Heart left ventricle (tissue), 13 donors: ENCODE measurements at regions not wholly inside any gene's neighbourhood (a gene's known extent, or its start where the extent isn't known, plus 50 kb on each side); places are given as distances from the start of the nearest gene placed in this dataset.

ENCODE experiments used
- POLR2A ChIP-seq, 2 donors: fragments of 450-650 bp; IDR thresholded peaks; one replicate each; pipeline ENCODE4 v1.6.1; 2017; ENCODE audit warnings: antibody characterized with exemption in 2 of 2, mild to moderate bottlenecking in 2 of 2, moderate library complexity in 2 of 2
- TF ChIP-seq, protein P1 (sequence below), 12 donors: fragments of 200-600 bp; sonication (generic) in 4 of 12; IDR thresholded peaks; one replicate each; pipeline versions ENCODE4 v1.5.0 to v1.8.0; 2018 to 2022; ENCODE audit warnings: antibody characterized with exemption in 12 of 12, mild to moderate bottlenecking in 5 of 12
- donor health status: ischemic (EF 13 %, LVEDD 7.1; RV severe dilation, severe dysfunction).
- donor health status: DM: no; HTN: yes; CAD: no.
- donor health status: DM: no; HTN: no; CAD: no.
- donor health status: ischemic (EF 25% LVEDD 6.9; RV normal size, moderate dysfunction).
- donor health status: ischemic (EF 25% LVEDD 5.7; RV mildly dilated, moderate dysfunction).
- donor health status: ischemic (EF 35%, LVEDD 5.7; RV mildly dilated, moderate dysfunction).
- donor health status: nonischemic (EF 11% LVEDD 7.7; RV severe dilation, severe dysfunction).
- donor health status: DM: yes; HTN: yes; CAD: no.
- donor health status: PGD.
- donor health status: ischemic (EF 29% LVEDD 5.4; RV normal size, mild dysfunction).
- donor health status: nonischemic (EF 23%, LVEDD 6.1; RV moderate dilation, normal function).

DNA sequence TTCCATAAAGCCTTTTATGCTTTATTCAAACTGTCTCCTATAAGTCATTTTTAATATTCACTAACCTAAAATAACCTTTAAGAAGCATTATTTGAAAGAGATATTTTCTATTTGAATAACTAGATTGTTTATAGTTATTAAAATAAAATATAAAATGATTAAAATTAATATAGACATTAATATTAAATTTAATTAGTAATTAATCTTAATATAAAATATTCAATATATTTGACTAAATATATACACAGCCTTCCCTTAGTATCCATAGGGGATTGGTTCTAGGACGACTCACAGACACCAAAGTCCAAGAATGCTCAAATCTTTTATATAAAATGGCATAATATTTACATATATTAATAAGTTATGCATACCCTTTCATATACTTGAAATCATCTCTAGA, 1014.1 kb downstream of the TBL1XR1 start:
- TF ChIP-seq, protein P1, sequence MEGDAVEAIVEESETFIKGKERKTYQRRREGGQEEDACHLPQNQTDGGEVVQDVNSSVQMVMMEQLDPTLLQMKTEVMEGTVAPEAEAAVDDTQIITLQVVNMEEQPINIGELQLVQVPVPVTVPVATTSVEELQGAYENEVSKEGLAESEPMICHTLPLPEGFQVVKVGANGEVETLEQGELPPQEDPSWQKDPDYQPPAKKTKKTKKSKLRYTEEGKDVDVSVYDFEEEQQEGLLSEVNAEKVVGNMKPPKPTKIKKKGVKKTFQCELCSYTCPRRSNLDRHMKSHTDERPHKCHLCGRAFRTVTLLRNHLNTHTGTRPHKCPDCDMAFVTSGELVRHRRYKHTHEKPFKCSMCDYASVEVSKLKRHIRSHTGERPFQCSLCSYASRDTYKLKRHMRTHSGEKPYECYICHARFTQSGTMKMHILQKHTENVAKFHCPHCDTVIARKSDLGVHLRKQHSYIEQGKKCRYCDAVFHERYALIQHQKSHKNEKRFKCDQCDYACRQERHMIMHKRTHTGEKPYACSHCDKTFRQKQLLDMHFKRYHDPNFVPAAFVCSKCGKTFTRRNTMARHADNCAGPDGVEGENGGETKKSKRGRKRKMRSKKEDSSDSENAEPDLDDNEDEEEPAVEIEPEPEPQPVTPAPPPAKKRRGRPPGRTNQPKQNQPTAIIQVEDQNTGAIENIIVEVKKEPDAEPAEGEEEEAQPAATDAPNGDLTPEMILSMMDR (IDR thresholded peaks at IDR 0.05) = no peak
- TF ChIP-seq POLR2A (IDR thresholded peaks at IDR 0.05) = no peak
